ENCODE measurements at regions not wholly inside any gene's neighbourhood (a gene's known extent, or its start where the extent isn't known, plus 50 kb on each side); places are given as distances from the start of the nearest gene placed in this dataset.

DNA sequence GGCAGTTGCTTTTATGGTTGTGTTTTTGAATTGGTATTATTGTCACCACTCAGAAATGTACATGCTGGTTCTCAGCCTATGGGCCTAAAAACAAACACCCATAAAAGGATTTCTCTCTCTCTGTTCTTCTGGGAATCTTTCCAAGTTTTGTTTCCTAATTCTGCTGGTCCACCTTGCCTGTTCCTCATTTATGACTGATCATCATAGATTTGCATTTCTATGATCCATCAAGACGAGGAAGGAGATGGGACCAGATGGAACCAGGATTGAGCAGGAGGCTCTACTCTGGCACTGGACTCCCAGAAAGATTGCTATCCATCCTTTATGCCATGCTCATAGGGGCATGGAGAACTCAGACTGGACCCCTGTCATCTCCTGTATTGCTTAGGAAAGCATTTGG is 162.2 kb downstream of the C1orf94 start:
- Mint-ChIP-seq H3K4me3 (no peak overlapping the region), H3K27ac (no peak overlapping the region), H3K9me3 (no peaks in the 10 kb centered on the region), H3K4me1 (peaks cover 2 to 7% of the 10 kb centered on the region in 2 experiments; a peak in 2 of 4 replicates), H3K36me3 (ENCODE audit: insufficient read depth in 1 of 3, low read depth in 3 of 3) (no peaks in the 10 kb centered on the region), H3K27me3 (ENCODE audit: low read depth) (peaks cover 21% of the 10 kb centered on the region)
- Histone ChIP-seq H3K23ac (ENCODE audit: insufficient read length, low read depth, low read length) (no peak overlapping the region), H3K9ac (ENCODE audit: extremely low read depth, insufficient read length, low read length) (no peak overlapping the region), H4K91ac (ENCODE audit: insufficient read length, low read depth, low read length) (no peak overlapping the region), H2BK15ac (ENCODE audit: low read depth, low read length) (no peak overlapping the region), H2BK20ac (ENCODE audit: low read depth, low read length, poor library complexity, severe bottlenecking) (no peak overlapping the region), H4K8ac (replicated peaks; ENCODE audit: insufficient read length, low read depth, low read length) (no peak overlapping the region), H2BK120ac (ENCODE audit: low read depth, low read length, poor library complexity, severe bottlenecking) (no peak overlapping the region), H3K56ac (ENCODE audit: insufficient read length, low read depth, low read length) (no peak overlapping the region), H2BK12ac (ENCODE audit: insufficient read length, low read depth, low read length) (no peak overlapping the region), H2AFZ (ENCODE audit: low read length) (no peak overlapping the region), H3K14ac (ENCODE audit: insufficient read depth, low read length) (no peak overlapping the region), H3K4me2 (ENCODE audit: insufficient read depth, insufficient read length, low read length) (no peak overlapping the region), H3K27me3 (ENCODE audit: insufficient read depth, low read length) (no peaks in the 10 kb centered on the region), H2BK5ac (ENCODE audit: insufficient read length, low read length) (no peak overlapping the region), H3K27ac (ENCODE audit: insufficient read length, low read depth, low read length) (no peak overlapping the region), H4K20me1 (ENCODE audit: control insufficient read depth, insufficient read depth, insufficient read length) (no peaks in the 10 kb centered on the region), H2AK5ac (ENCODE audit: insufficient read length, low read length) (no peak overlapping the region), H3K23me2 (ENCODE audit: insufficient read length, low read depth, low read length, poor library complexity, severe bottlenecking) (no peaks in the 10 kb centered on the region), H3K4ac (ENCODE audit: low read depth, low read length) (no peak overlapping the region), H3K4me1 (ENCODE audit: insufficient read depth, low read length) (no peaks in the 10 kb centered on the region), H4K5ac (ENCODE audit: insufficient read length, low read depth, low read length) (no peak overlapping the region), H3K79me1 (ENCODE audit: insufficient read depth, low read depth, low read length, poor library complexity, severe bottlenecking) (no peaks in the 10 kb centered on the region), H3K79me2 (ENCODE audit: insufficient read depth, low read length) (no peaks in the 10 kb centered on the region), H3T11ph (ENCODE audit: low read length) (no peak overlapping the region), H3K9me3 (ENCODE audit: control insufficient read depth, low read depth, low read length) (no peaks in the 10 kb centered on the region), H3K18ac (ENCODE audit: insufficient read length, low read depth, low read length) (no peak overlapping the region)
- WGBS (ENCODE audit: extremely low coverage, insufficient read length, low lambda C conversion rate), result no CpG with 5 or more reads among the region's 1 CpG
- TF ChIP-seq, protein P1, sequence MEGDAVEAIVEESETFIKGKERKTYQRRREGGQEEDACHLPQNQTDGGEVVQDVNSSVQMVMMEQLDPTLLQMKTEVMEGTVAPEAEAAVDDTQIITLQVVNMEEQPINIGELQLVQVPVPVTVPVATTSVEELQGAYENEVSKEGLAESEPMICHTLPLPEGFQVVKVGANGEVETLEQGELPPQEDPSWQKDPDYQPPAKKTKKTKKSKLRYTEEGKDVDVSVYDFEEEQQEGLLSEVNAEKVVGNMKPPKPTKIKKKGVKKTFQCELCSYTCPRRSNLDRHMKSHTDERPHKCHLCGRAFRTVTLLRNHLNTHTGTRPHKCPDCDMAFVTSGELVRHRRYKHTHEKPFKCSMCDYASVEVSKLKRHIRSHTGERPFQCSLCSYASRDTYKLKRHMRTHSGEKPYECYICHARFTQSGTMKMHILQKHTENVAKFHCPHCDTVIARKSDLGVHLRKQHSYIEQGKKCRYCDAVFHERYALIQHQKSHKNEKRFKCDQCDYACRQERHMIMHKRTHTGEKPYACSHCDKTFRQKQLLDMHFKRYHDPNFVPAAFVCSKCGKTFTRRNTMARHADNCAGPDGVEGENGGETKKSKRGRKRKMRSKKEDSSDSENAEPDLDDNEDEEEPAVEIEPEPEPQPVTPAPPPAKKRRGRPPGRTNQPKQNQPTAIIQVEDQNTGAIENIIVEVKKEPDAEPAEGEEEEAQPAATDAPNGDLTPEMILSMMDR (conservative IDR thresholded peaks at IDR 0.05), result no peak
- DNase-seq, result no peak

Data from H9 (cell line).